ENCODE measurements at regions not wholly inside any gene's neighbourhood (a gene's known extent, or its start where the extent isn't known, plus 50 kb on each side); places are given as distances from the start of the nearest gene placed in this dataset.

DNA sequence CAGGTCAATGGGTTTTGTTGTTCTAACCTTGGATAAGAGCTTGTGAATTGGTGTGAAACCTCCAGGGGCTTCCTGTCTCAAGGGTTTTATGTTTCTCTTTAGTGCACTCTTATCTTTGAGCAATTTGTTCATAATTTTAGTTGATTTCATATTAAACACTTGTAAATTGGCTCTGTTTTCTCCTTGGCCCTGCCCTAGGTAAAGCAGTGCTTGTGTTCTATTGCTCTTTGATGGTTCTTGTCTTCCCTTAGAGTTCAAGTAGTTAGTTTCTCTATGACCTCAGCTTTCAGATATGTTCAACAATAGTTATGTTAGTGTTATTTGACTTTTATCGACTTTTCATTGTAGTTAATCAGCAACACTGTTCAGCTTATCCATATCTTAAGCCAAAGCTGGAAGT lies 566.4 kb upstream of the POT1 start:
- TF ChIP-seq, protein P1, sequence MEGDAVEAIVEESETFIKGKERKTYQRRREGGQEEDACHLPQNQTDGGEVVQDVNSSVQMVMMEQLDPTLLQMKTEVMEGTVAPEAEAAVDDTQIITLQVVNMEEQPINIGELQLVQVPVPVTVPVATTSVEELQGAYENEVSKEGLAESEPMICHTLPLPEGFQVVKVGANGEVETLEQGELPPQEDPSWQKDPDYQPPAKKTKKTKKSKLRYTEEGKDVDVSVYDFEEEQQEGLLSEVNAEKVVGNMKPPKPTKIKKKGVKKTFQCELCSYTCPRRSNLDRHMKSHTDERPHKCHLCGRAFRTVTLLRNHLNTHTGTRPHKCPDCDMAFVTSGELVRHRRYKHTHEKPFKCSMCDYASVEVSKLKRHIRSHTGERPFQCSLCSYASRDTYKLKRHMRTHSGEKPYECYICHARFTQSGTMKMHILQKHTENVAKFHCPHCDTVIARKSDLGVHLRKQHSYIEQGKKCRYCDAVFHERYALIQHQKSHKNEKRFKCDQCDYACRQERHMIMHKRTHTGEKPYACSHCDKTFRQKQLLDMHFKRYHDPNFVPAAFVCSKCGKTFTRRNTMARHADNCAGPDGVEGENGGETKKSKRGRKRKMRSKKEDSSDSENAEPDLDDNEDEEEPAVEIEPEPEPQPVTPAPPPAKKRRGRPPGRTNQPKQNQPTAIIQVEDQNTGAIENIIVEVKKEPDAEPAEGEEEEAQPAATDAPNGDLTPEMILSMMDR (conservative IDR thresholded peaks at IDR 0.05; ENCODE audit: low read depth in 2 of 2), result no peak
- TF ChIP-seq POLR2AphosphoS5 (IDR thresholded peaks at IDR 0.05; ENCODE audit: low read depth) (no peak), EZH2phosphoT487 (IDR thresholded peaks at IDR 0.05; ENCODE audit: unreplicated experiment) (no peak), EZH2 (IDR thresholded peaks at IDR 0.05; ENCODE audit: low read depth, unreplicated experiment) (no peak), CREB1 (CRISPR knock-in tag; IDR thresholded peaks at IDR 0.05; ENCODE audit: low read depth) (no peak)
- TF ChIP-seq, protein P2, sequence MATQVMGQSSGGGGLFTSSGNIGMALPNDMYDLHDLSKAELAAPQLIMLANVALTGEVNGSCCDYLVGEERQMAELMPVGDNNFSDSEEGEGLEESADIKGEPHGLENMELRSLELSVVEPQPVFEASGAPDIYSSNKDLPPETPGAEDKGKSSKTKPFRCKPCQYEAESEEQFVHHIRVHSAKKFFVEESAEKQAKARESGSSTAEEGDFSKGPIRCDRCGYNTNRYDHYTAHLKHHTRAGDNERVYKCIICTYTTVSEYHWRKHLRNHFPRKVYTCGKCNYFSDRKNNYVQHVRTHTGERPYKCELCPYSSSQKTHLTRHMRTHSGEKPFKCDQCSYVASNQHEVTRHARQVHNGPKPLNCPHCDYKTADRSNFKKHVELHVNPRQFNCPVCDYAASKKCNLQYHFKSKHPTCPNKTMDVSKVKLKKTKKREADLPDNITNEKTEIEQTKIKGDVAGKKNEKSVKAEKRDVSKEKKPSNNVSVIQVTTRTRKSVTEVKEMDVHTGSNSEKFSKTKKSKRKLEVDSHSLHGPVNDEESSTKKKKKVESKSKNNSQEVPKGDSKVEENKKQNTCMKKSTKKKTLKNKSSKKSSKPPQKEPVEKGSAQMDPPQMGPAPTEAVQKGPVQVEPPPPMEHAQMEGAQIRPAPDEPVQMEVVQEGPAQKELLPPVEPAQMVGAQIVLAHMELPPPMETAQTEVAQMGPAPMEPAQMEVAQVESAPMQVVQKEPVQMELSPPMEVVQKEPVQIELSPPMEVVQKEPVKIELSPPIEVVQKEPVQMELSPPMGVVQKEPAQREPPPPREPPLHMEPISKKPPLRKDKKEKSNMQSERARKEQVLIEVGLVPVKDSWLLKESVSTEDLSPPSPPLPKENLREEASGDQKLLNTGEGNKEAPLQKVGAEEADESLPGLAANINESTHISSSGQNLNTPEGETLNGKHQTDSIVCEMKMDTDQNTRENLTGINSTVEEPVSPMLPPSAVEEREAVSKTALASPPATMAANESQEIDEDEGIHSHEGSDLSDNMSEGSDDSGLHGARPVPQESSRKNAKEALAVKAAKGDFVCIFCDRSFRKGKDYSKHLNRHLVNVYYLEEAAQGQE (IDR thresholded peaks at IDR 0.05; ENCODE audit: unreplicated experiment), result no peak

Data from GM23338 (cell line).